Activated B cell treated with CpG ODN at 0.5 μM for 24 hours (primary cell): ENCODE measurements at regions not wholly inside any gene's neighbourhood (a gene's known extent, or its start where the extent isn't known, plus 50 kb on each side); places are given as distances from the start of the nearest gene placed in this dataset.

ENCODE experiments used
- ATAC-seq: fragments of 200-7000 bp; cut with Tn5 transposase; one replicate; pipeline ENCODE4 v1.10.0; 2021; ENCODE audit warnings: low read depth, mild to moderate bottlenecking, moderate library complexity
- CTCF ChIA-PET: fragments of 350-600 bp; sonication (Branson Sonifier 250); formaldehyde crosslinking; loops from one replicate; lab custom pipeline; 2021; ENCODE audit warnings: antibody characterized with exemption; lab: Charles Lee
- POLR2A ChIA-PET: fragments of 350-600 bp; sonication (Branson Sonifier 250); formaldehyde crosslinking; loops from one replicate; lab custom pipeline; 2021; ENCODE audit warnings: antibody characterized with exemption; lab: Charles Lee
- DNase-seq: peaks from one replicate; pipeline ENCODE4 v3.0.0; 2022
- H3K27ac Mint-ChIP-seq: one replicate; pipeline ENCODE4 v1.8.0; 2020; ENCODE audit warnings: mixed read lengths
- H3K27me3 Mint-ChIP-seq: one replicate; pipeline ENCODE4 v1.8.0; 2021; ENCODE audit warnings: mixed read lengths
- H3K36me3 Mint-ChIP-seq: one replicate; pipeline ENCODE4 v1.8.0; 2021; ENCODE audit warnings: low read depth, mixed read lengths
- H3K4me1 Mint-ChIP-seq: one replicate; pipeline ENCODE4 v1.8.0; 2021; ENCODE audit warnings: mixed read lengths
- H3K4me3 Mint-ChIP-seq: one replicate; pipeline ENCODE4 v1.8.0; 2020; ENCODE audit warnings: mild to moderate bottlenecking, mixed read lengths
- H3K9me3 Mint-ChIP-seq: one replicate; pipeline ENCODE4 v1.8.0; 2020; ENCODE audit warnings: mixed read lengths
- CTCF ChIP-seq: fragments of 200-600 bp; IDR thresholded peaks from one replicate; pipeline ENCODE4 v1.8.0; 2022; ENCODE audit warnings: antibody characterized with exemption, mild to moderate bottlenecking
- intact Hi-C: fragments of 100-400 bp; cut with micrococcal nuclease; formaldehyde crosslinking; loops from one replicate; pipeline ENCODE4 v1.15.1; 2024

- Mint-ChIP-seq H3K4me3 (no peak overlapping the region), H3K9me3 (peaks cover 3% of the 10 kb centered on the region), H3K27me3 (peaks cover 17% of the 10 kb centered on the region), H3K4me1 (peaks cover 17% of the 10 kb centered on the region), H3K36me3 (no peaks in the 10 kb centered on the region), H3K27ac (no peak overlapping the region)
- intact Hi-C loops = no loop called here
- no peak for DNase-seq
- ATAC-seq = no peak
- ChIA-PET CTCF (no interaction called here), POLR2A (no interaction called here)
- TF ChIP-seq CTCF = no peak
These were observed 249.1 kb downstream of the MIAT start for GRCh38 chr22:26906464-26906863.

GRCh38 chr22:26907366-26907765, 250.0 kb downstream of the MIAT start:
- Mint-ChIP-seq H3K4me3 (no peak overlapping the region), H3K9me3 (peaks cover 3% of the 10 kb centered on the region), H3K4me1 (peaks cover 14% of the 10 kb centered on the region), H3K27ac (no peak overlapping the region), H3K36me3 (no peaks in the 10 kb centered on the region), H3K27me3 (peaks cover 23% of the 10 kb centered on the region)
- no peak for ATAC-seq
- intact Hi-C loops = no loop called here
- POLR2A ChIA-PET = no interaction called here
- CTCF ChIA-PET = no interaction called here
- no peak for TF ChIP-seq CTCF
- DNase-seq = no peak

GRCh38 chr22:26910845-26911244, 253.5 kb downstream of the MIAT start:
- intact Hi-C loops = no loop called here
- no peak for TF ChIP-seq CTCF
- Mint-ChIP-seq H3K27ac (no peak overlapping the region), H3K36me3 (no peaks in the 10 kb centered on the region), H3K4me3 (no peak overlapping the region), H3K9me3 (peaks cover 3% of the 10 kb centered on the region), H3K4me1 (no peaks in the 10 kb centered on the region), H3K27me3 (peaks cover 42% of the 10 kb centered on the region)
- POLR2A ChIA-PET = no interaction called here
- CTCF ChIA-PET = no interaction called here
- ATAC-seq = no peak
- DNase-seq = no peak

GRCh38 chr22:26912655-26913345, 255.4 kb downstream of the MIAT start:
- Mint-ChIP-seq H3K9me3 (peaks cover 3% of the 10 kb centered on the region), H3K27me3 (peaks cover 45% of the 10 kb centered on the region), H3K4me1 (no peaks in the 10 kb centered on the region), H3K4me3 (no peak overlapping the region), H3K27ac (no peak overlapping the region), H3K36me3 (no peaks in the 10 kb centered on the region)
- intact Hi-C loops = no loop called here
- CTCF ChIA-PET = no interaction called here
- TF ChIP-seq CTCF = no peak
- POLR2A ChIA-PET = no interaction called here
- DNase-seq = no peak
- no peak for ATAC-seq

GRCh38 chr22:26914519-26915185, 257.3 kb downstream of the MIAT start:
- Mint-ChIP-seq H3K36me3 (no peaks in the 10 kb centered on the region), H3K27ac (no peak overlapping the region), H3K27me3 (peaks cover 45% of the 10 kb centered on the region), H3K4me1 (no peaks in the 10 kb centered on the region), H3K4me3 (no peak overlapping the region), H3K9me3 (no peaks in the 10 kb centered on the region)
- intact Hi-C loops = no loop called here
- POLR2A ChIA-PET = no interaction called here
- TF ChIP-seq CTCF = no peak
- no peak for DNase-seq
- no peak for ATAC-seq
- CTCF ChIA-PET = no interaction called here
